Left ventricle myocardium inferior (tissue), 1 donor: ENCODE measurements at regions not wholly inside any gene's neighbourhood (a gene's known extent, or its start where the extent isn't known, plus 50 kb on each side); places are given as distances from the start of the nearest gene placed in this dataset.

ENCODE experiments used
- DNase-seq: peaks from one replicate; pipeline ENCODE4 v3.0.0-alpha.2; 2020
- H3K27ac ChIP-seq: fragments of 200-600 bp; replicated peaks from 2 replicates; pipeline ENCODE4 v1.8.0; 2021
- H3K27me3 ChIP-seq: fragments of 200-600 bp; 2 replicates; pipeline ENCODE4 v1.8.0; 2021; ENCODE audit warnings: low read depth
- H3K36me3 ChIP-seq: fragments of 200-600 bp; 2 replicates; pipeline ENCODE4 v1.8.0; 2021
- H3K4me1 ChIP-seq: fragments of 200-600 bp; 2 replicates; pipeline ENCODE4 v1.8.0; 2021
- H3K4me3 ChIP-seq: fragments of 200-600 bp; 2 replicates; pipeline ENCODE4 v1.8.0; 2021; ENCODE audit warnings: mild to moderate bottlenecking, moderate library complexity
- H3K9me3 ChIP-seq: fragments of 200-600 bp; replicated peaks from 2 replicates; pipeline ENCODE4 v1.8.0; 2021
- CTCF ChIP-seq: fragments of 200-600 bp; IDR thresholded peaks from 2 replicates; pipeline ENCODE4 v1.8.0; 2021; ENCODE audit warnings: antibody characterized with exemption, mild to moderate bottlenecking, borderline replicate concordance
- intact Hi-C: fragments of 100-400 bp; cut with micrococcal nuclease; formaldehyde crosslinking; loops from one replicate; pipeline ENCODE4 v1.11.0; 2022
- donor health status: DM: no; HTN: yes; CAD: no; lungs with severe emphysema.

GRCh38 chr10:3683560-3683959 lies 101.4 kb downstream of the KLF6 start:
- Histone ChIP-seq H3K4me1 (no peaks in the 10 kb centered on the region), H3K27ac (no peak overlapping the region), H3K9me3 (no peaks in the 10 kb centered on the region), H3K4me3 (no peak overlapping the region), H3K27me3 (no peaks in the 10 kb centered on the region), H3K36me3 (no peaks in the 10 kb centered on the region)
- no peak for DNase-seq
- no peak for TF ChIP-seq CTCF
- intact Hi-C loops: no loop called here

GRCh38 chr10:3682745-3683144 lies 102.3 kb downstream of the KLF6 start:
- Histone ChIP-seq H3K27me3 (no peaks in the 10 kb centered on the region), H3K27ac (no peak overlapping the region), H3K36me3 (no peaks in the 10 kb centered on the region), H3K4me1 (no peaks in the 10 kb centered on the region), H3K4me3 (no peak overlapping the region), H3K9me3 (no peaks in the 10 kb centered on the region)
- intact Hi-C loops: no loop called here
- no peak for TF ChIP-seq CTCF
- no peak for DNase-seq

GRCh38 chr10:3681642-3682554 lies 103.1 kb downstream of the KLF6 start:
- no peak for DNase-seq
- Histone ChIP-seq H3K27me3 (no peaks in the 10 kb centered on the region), H3K4me3 (no peak overlapping the region), H3K9me3 (no peaks in the 10 kb centered on the region), H3K27ac (no peak overlapping the region), H3K4me1 (no peaks in the 10 kb centered on the region), H3K36me3 (no peaks in the 10 kb centered on the region)
- no peak for TF ChIP-seq CTCF
- intact Hi-C loops: no loop called here

GRCh38 chr10:3679950-3680629 lies 104.9 kb downstream of the KLF6 start:
- no peaks in the 10 kb centered on the region for H3K27me3 ChIP-seq
- intact Hi-C loops: no loop called here
- TF ChIP-seq CTCF: no peak
- H3K36me3 ChIP-seq: no peaks in the 10 kb centered on the region
- DNase-seq: no peak
- H3K9me3 ChIP-seq: no peaks in the 10 kb centered on the region
- no peaks in the 10 kb centered on the region for H3K4me1 ChIP-seq
- no peak overlapping the region for H3K4me3 ChIP-seq
- no peak overlapping the region for H3K27ac ChIP-seq

GRCh38 chr10:3678629-3679227 lies 106.3 kb downstream of the KLF6 start:
- intact Hi-C loops: no loop called here
- Histone ChIP-seq H3K4me1 (no peaks in the 10 kb centered on the region), H3K27me3 (no peaks in the 10 kb centered on the region), H3K4me3 (no peak overlapping the region), H3K36me3 (no peaks in the 10 kb centered on the region), H3K27ac (no peak overlapping the region), H3K9me3 (no peaks in the 10 kb centered on the region)
- no peak for DNase-seq
- TF ChIP-seq CTCF: no peak
